GM23338 (cell line): ENCODE measurements at regions not wholly inside any gene's neighbourhood (a gene's known extent, or its start where the extent isn't known, plus 50 kb on each side); places are given as distances from the start of the nearest gene placed in this dataset.

Source experiments
- ATAC-seq: fragments of 200-7000 bp; cut with Tn5 transposase; 3 replicates; pipeline ENCODE4 v1.9.1; 2020
- DNase-seq: peaks from one replicate; pipeline ENCODE4 v3.0.0-alpha.2; 2015; ENCODE audit warnings: low spot score
- H2AFZ ChIP-seq: fragments of 200-600 bp; sonication (generic); 2 replicates; pipeline ENCODE4 v1.8.0; 2016; ENCODE audit warnings: antibody characterized with exemption, mild to moderate bottlenecking, moderate library complexity
- H3F3A ChIP-seq: fragments of 200-600 bp; sonication (generic); replicated peaks from 2 replicates; pipeline ENCODE4 v1.8.0; 2017; ENCODE audit warnings: antibody characterized with exemption, mixed run types, low read depth
- H3K27ac ChIP-seq: fragments of 200-600 bp; sonication (generic); 2 replicates; pipeline ENCODE4 v1.6.1; 2016; ENCODE audit warnings: low read depth
- H3K27me3 ChIP-seq: fragments of 200-600 bp; sonication (generic); 2 replicates; pipeline ENCODE4 v1.8.0; 2016; ENCODE audit warnings: mild to moderate bottlenecking, mixed run types, moderate library complexity; ENCODE audit not compliant: insufficient read depth
- H3K36me3 ChIP-seq: fragments of 200-600 bp; sonication (generic); 2 replicates; pipeline ENCODE4 v1.8.0; 2016; ENCODE audit warnings: mild to moderate bottlenecking; ENCODE audit not compliant: insufficient read depth
- H3K4me1 ChIP-seq: fragments of 200-600 bp; sonication (generic); 2 replicates; pipeline ENCODE4 v1.8.0; 2016; ENCODE audit warnings: mild to moderate bottlenecking, moderate library complexity; ENCODE audit not compliant: insufficient read depth
- H3K4me2 ChIP-seq: fragments of 200-600 bp; sonication (generic); 2 replicates; pipeline ENCODE4 v1.7.1; 2017; ENCODE audit warnings: mixed run types
- H3K4me3 ChIP-seq: fragments of 200-600 bp; sonication (generic); 2 replicates; pipeline ENCODE4 v1.6.1; 2016; ENCODE audit warnings: mixed run types
- H3K79me2 ChIP-seq: fragments of 200-600 bp; sonication (generic); replicated peaks from 2 replicates; pipeline ENCODE4 v1.8.0; 2017; ENCODE audit warnings: mild to moderate bottlenecking; ENCODE audit not compliant: insufficient read depth
- H3K9me2 ChIP-seq: fragments of 200-600 bp; sonication (generic); 2 replicates; pipeline ENCODE4 v1.8.0; 2017; ENCODE audit not compliant: insufficient read depth
- H4K20me1 ChIP-seq: fragments of 200-600 bp; sonication (generic); replicated peaks from 2 replicates; pipeline ENCODE4 v1.8.0; 2017; ENCODE audit warnings: mild to moderate bottlenecking; ENCODE audit not compliant: insufficient read depth
- H3K27ac Mint-ChIP-seq: 2 replicates; pipeline ENCODE4 v1.8.0; 2020; ENCODE audit warnings: inconsistent platforms, mild to moderate bottlenecking, moderate library complexity, mixed read lengths
- H3K27me3 Mint-ChIP-seq: 3 replicates; pipeline ENCODE4 v1.8.0; 2022; ENCODE audit warnings: low read depth, mild to moderate bottlenecking, moderate library complexity, mixed read lengths, inconsistent platforms; ENCODE audit not compliant: insufficient read depth, poor library complexity
- H3K36me3 Mint-ChIP-seq: 3 replicates; pipeline ENCODE4 v1.8.0; 2021; ENCODE audit warnings: low read depth, mild to moderate bottlenecking, inconsistent platforms, moderate library complexity, mixed read lengths
- H3K4me1 Mint-ChIP-seq: 3 replicates; pipeline ENCODE4 v1.8.0; 2020; ENCODE audit warnings: mild to moderate bottlenecking, inconsistent platforms, mixed read lengths
- H3K4me3 Mint-ChIP-seq: 3 replicates; pipeline ENCODE4 v1.8.0; 2021; ENCODE audit warnings: moderate library complexity, mild to moderate bottlenecking, inconsistent platforms, mixed read lengths
- H3K9me3 Mint-ChIP-seq: 3 replicates; pipeline ENCODE4 v1.8.0; 2020; ENCODE audit warnings: moderate library complexity, mild to moderate bottlenecking, inconsistent platforms, mixed read lengths
- CREB1 ChIP-seq: fragments of 250-450 bp; sonication (Bioruptor Pico); IDR thresholded peaks from 2 replicates; pipeline ENCODE4 v1.5.0; 2020; ENCODE audit warnings: low read depth, mild to moderate bottlenecking, moderate library complexity
- EZH2 ChIP-seq: fragments of 200-600 bp; sonication (generic); IDR thresholded peaks from one replicate; pipeline ENCODE4 v1.8.0; 2017; ENCODE audit warnings: antibody characterized with exemption, mild to moderate bottlenecking, low read depth; ENCODE audit not compliant: unreplicated experiment
- EZH2phosphoT487 ChIP-seq: fragments of 200-600 bp; sonication (generic); IDR thresholded peaks from one replicate; pipeline ENCODE4 v1.8.1; 2018; ENCODE audit warnings: antibody characterized with exemption; ENCODE audit not compliant: unreplicated experiment
- JUNB ChIP-seq: IDR thresholded peaks from one replicate; pipeline ENCODE4 v1.6.1; 2016; ENCODE audit warnings: antibody characterized with exemption; ENCODE audit not compliant: unreplicated experiment
- POLR2AphosphoS5 ChIP-seq: IDR thresholded peaks from 2 replicates; pipeline ENCODE4 v1.6.1; 2016; ENCODE audit warnings: antibody characterized with exemption, low read depth
- STAT1 ChIP-seq: IDR thresholded peaks from one replicate; pipeline ENCODE4 v1.6.1; 2016; ENCODE audit warnings: antibody characterized with exemption; ENCODE audit not compliant: unreplicated experiment
- ZNF114 ChIP-seq: fragments of 250-450 bp; sonication (Bioruptor Pico); IDR thresholded peaks from 2 replicates; pipeline ENCODE4 v1.5.0; 2020; ENCODE audit warnings: mild to moderate bottlenecking, moderate library complexity
- ZNF331 ChIP-seq: fragments of 250-450 bp; sonication (Bioruptor Pico); IDR thresholded peaks from 2 replicates; pipeline ENCODE4 v1.5.0; 2020; ENCODE audit warnings: low read depth, mild to moderate bottlenecking, moderate library complexity
- TF ChIP-seq, protein P1 (sequence below): IDR thresholded peaks from one replicate; pipeline ENCODE4 v1.6.1; 2018; ENCODE audit warnings: antibody characterized with exemption; ENCODE audit not compliant: unreplicated experiment
- TF ChIP-seq, protein P2 (sequence below), 2 experiments: fragments of 200-600 bp in 1 of 2; sonication (generic) in 1 of 2; conservative IDR thresholded peaks; 2 replicates each; pipeline versions ENCODE4 v1.5.1 to v1.6.1; 2016 to 2017; ENCODE audit warnings: antibody characterized with exemption in 2 of 2, low read depth in 2 of 2, mild to moderate bottlenecking in 2 of 2, moderate library complexity in 1 of 2
- TF ChIP-seq, protein P3 (sequence below): IDR thresholded peaks from 2 replicates; pipeline ENCODE4 v1.6.1; 2016; ENCODE audit warnings: antibody characterized with exemption
- TF ChIP-seq, protein P4 (sequence below): fragments of 250-450 bp; sonication (Bioruptor Pico); IDR thresholded peaks from 2 replicates; pipeline ENCODE4 v1.5.0; 2020; ENCODE audit warnings: mild to moderate bottlenecking, moderate library complexity

DNA sequence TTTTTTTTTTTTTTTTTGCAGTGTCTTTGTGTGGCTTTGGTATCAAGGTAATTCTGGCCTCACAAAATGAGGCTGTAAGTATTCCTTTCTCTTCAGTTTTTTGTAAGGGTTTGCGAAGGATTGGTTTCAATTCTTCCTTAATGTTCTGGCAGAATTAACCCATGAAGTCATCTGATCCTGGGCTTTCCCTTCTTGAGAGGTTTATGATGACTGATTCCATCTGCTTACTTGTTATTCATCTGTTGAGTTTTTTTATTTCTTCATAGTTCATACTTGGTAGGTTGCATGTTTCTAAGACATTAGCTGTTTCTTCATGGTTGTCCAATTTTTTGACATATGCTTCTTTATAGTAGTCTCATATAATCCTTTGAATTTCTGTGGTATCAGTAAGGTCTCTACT lies 181.4 kb upstream of the PDE5A start (continued):
- TF ChIP-seq, protein P1, sequence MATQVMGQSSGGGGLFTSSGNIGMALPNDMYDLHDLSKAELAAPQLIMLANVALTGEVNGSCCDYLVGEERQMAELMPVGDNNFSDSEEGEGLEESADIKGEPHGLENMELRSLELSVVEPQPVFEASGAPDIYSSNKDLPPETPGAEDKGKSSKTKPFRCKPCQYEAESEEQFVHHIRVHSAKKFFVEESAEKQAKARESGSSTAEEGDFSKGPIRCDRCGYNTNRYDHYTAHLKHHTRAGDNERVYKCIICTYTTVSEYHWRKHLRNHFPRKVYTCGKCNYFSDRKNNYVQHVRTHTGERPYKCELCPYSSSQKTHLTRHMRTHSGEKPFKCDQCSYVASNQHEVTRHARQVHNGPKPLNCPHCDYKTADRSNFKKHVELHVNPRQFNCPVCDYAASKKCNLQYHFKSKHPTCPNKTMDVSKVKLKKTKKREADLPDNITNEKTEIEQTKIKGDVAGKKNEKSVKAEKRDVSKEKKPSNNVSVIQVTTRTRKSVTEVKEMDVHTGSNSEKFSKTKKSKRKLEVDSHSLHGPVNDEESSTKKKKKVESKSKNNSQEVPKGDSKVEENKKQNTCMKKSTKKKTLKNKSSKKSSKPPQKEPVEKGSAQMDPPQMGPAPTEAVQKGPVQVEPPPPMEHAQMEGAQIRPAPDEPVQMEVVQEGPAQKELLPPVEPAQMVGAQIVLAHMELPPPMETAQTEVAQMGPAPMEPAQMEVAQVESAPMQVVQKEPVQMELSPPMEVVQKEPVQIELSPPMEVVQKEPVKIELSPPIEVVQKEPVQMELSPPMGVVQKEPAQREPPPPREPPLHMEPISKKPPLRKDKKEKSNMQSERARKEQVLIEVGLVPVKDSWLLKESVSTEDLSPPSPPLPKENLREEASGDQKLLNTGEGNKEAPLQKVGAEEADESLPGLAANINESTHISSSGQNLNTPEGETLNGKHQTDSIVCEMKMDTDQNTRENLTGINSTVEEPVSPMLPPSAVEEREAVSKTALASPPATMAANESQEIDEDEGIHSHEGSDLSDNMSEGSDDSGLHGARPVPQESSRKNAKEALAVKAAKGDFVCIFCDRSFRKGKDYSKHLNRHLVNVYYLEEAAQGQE, result no peak
- TF ChIP-seq POLR2AphosphoS5 (no peak), EZH2phosphoT487 (no peak)
- TF ChIP-seq, protein P2, sequence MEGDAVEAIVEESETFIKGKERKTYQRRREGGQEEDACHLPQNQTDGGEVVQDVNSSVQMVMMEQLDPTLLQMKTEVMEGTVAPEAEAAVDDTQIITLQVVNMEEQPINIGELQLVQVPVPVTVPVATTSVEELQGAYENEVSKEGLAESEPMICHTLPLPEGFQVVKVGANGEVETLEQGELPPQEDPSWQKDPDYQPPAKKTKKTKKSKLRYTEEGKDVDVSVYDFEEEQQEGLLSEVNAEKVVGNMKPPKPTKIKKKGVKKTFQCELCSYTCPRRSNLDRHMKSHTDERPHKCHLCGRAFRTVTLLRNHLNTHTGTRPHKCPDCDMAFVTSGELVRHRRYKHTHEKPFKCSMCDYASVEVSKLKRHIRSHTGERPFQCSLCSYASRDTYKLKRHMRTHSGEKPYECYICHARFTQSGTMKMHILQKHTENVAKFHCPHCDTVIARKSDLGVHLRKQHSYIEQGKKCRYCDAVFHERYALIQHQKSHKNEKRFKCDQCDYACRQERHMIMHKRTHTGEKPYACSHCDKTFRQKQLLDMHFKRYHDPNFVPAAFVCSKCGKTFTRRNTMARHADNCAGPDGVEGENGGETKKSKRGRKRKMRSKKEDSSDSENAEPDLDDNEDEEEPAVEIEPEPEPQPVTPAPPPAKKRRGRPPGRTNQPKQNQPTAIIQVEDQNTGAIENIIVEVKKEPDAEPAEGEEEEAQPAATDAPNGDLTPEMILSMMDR (conservative IDR thresholded peaks at IDR 0.05; ENCODE audit: low read depth in 2 of 2), result no peak

DNA sequence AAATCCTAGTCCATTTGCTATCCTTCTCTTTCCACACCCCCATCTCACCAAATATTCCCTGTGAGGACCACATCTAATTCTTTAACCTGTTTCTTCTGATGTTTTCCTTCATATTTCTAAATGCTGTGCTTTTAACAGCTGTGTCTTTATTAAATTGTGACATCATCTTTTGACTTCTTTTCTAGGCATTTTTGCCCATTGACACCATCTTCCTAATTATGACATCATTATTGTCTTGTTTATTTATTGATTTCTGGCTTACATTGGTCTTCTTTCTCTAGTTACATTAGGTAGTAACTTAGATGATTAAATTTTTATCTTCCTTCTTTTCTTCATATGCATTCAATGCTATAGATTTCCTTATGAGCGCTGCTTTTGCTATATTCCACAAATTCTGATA lies 175.8 kb upstream of the PDE5A start:
- no peaks in the 10 kb centered on the region for H3F3A ChIP-seq
- no peak overlapping the region for H2AFZ ChIP-seq
- H3K4me1 Mint-ChIP-seq, result no peaks in the 10 kb centered on the region
- H4K20me1 ChIP-seq, result no peaks in the 10 kb centered on the region
- H3K27me3 Mint-ChIP-seq, result peaks cover 4% of the 10 kb centered on the region
- TF ChIP-seq POLR2AphosphoS5, result no peak
- TF ChIP-seq CREB1 (CRISPR knock-in tag), result no peak
- TF ChIP-seq, protein P3, sequence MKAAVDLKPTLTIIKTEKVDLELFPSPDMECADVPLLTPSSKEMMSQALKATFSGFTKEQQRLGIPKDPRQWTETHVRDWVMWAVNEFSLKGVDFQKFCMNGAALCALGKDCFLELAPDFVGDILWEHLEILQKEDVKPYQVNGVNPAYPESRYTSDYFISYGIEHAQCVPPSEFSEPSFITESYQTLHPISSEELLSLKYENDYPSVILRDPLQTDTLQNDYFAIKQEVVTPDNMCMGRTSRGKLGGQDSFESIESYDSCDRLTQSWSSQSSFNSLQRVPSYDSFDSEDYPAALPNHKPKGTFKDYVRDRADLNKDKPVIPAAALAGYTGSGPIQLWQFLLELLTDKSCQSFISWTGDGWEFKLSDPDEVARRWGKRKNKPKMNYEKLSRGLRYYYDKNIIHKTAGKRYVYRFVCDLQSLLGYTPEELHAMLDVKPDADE, result no peak
- TF ChIP-seq ZNF114 (CRISPR knock-in tag), result no peak
- no peak for TF ChIP-seq STAT1
- no peak for TF ChIP-seq EZH2
- TF ChIP-seq EZH2phosphoT487, result no peak
- no peak for TF ChIP-seq ZNF331 (CRISPR knock-in tag)
- TF ChIP-seq, protein P4, sequence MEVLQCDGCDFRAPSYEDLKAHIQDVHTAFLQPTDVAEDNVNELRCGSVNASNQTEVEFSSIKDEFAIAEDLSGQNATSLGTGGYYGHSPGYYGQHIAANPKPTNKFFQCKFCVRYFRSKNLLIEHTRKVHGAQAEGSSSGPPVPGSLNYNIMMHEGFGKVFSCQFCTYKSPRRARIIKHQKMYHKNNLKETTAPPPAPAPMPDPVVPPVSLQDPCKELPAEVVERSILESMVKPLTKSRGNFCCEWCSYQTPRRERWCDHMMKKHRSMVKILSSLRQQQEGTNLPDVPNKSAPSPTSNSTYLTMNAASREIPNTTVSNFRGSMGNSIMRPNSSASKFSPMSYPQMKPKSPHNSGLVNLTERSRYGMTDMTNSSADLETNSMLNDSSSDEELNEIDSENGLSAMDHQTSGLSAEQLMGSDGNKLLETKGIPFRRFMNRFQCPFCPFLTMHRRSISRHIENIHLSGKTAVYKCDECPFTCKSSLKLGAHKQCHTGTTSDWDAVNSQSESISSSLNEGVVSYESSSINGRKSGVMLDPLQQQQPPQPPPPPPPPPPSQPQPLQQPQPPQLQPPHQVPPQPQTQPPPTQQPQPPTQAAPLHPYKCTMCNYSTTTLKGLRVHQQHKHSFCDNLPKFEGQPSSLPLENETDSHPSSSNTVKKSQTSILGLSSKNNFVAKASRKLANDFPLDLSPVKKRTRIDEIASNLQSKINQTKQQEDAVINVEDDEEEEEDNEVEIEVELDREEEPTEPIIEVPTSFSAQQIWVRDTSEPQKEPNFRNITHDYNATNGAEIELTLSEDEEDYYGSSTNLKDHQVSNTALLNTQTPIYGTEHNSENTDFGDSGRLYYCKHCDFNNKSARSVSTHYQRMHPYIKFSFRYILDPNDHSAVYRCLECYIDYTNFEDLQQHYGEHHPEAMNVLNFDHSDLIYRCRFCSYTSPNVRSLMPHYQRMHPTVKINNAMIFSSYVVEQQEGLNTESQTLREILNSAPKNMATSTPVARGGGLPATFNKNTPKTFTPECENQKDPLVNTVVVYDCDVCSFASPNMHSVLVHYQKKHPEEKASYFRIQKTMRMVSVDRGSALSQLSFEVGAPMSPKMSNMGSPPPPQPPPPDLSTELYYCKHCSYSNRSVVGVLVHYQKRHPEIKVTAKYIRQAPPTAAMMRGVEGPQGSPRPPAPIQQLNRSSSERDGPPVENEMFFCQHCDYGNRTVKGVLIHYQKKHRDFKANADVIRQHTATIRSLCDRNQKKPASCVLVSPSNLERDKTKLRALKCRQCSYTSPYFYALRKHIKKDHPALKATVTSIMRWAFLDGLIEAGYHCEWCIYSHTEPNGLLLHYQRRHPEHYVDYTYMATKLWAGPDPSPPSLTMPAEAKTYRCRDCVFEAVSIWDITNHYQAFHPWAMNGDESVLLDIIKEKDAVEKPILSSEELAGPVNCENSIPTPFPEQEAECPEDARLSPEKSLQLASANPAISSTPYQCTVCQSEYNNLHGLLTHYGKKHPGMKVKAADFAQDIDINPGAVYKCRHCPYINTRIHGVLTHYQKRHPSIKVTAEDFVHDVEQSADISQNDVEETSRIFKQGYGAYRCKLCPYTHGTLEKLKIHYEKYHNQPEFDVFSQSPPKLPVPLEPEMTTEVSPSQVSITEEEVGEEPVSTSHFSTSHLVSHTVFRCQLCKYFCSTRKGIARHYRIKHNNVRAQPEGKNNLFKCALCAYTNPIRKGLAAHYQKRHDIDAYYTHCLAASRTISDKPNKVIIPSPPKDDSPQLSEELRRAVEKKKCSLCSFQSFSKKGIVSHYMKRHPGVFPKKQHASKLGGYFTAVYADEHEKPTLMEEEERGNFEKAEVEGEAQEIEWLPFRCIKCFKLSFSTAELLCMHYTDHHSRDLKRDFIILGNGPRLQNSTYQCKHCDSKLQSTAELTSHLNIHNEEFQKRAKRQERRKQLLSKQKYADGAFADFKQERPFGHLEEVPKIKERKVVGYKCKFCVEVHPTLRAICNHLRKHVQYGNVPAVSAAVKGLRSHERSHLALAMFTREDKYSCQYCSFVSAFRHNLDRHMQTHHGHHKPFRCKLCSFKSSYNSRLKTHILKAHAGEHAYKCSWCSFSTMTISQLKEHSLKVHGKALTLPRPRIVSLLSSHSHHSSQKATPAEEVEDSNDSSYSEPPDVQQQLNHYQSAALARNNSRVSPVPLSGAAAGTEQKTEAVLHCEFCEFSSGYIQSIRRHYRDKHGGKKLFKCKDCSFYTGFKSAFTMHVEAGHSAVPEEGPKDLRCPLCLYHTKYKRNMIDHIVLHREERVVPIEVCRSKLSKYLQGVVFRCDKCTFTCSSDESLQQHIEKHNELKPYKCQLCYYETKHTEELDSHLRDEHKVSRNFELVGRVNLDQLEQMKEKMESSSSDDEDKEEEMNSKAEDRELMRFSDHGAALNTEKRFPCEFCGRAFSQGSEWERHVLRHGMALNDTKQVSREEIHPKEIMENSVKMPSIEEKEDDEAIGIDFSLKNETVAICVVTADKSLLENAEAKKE, result no peak
- no peak for TF ChIP-seq JUNB
- no peaks in the 10 kb centered on the region for H3K27me3 ChIP-seq
- DNase-seq (no peak), ATAC-seq (no peak)
- H3K9me3 Mint-ChIP-seq, result peaks cover 5% of the 10 kb centered on the region; the same call in 1 of the 3 replicates
- no peaks in the 10 kb centered on the region for H3K36me3 ChIP-seq
- H3K4me2 ChIP-seq, result no peak overlapping the region
- H3K36me3 Mint-ChIP-seq, result no peaks in the 10 kb centered on the region
- H3K27ac ChIP-seq, result no peak overlapping the region
- H3K4me3 Mint-ChIP-seq, result no peak overlapping the region
- no peaks in the 10 kb centered on the region for H3K79me2 ChIP-seq
- H3K27ac Mint-ChIP-seq, result no peak overlapping the region
- no peaks in the 10 kb centered on the region for H3K4me1 ChIP-seq
- H3K9me2 ChIP-seq, result no peaks in the 10 kb centered on the region
- H3K4me3 ChIP-seq, result no peak overlapping the region
